ENCODE measurements at regions not wholly inside any gene's neighbourhood (a gene's known extent, or its start where the extent isn't known, plus 50 kb on each side); places are given as distances from the start of the nearest gene placed in this dataset.

GRCh38 chr22:27207266-27207665 is 549.9 kb downstream of the MIAT start:
- Histone ChIP-seq H3K27me3 (no peaks in the 10 kb centered on the region), H3K27ac (no peak overlapping the region), H3K36me3 (no peaks in the 10 kb centered on the region), H3K9me3 (no peaks in the 10 kb centered on the region), H3K4me1 (peaks cover 0 to 7% (median 0%) of the 10 kb centered on the region in 4 donors), H3K4me3 (no peak overlapping the region)
- TF ChIP-seq CTCF (IDR thresholded peaks at IDR 0.05) (no peak), POLR2A (IDR thresholded peaks at IDR 0.05) (no peak)
- DNase-seq, result no peak

- no peak overlapping the region for H3K4me3 ChIP-seq
- DNase-seq, result no peak
- TF ChIP-seq CTCF (IDR thresholded peaks at IDR 0.05) (no peak), POLR2A (IDR thresholded peaks at IDR 0.05) (no peak)
- H3K9me3 ChIP-seq, result no peaks in the 10 kb centered on the region
- no peak overlapping the region for H3K27ac ChIP-seq
- H3K4me1 ChIP-seq, result peaks cover 0 to 9% (median 0%) of the 10 kb centered on the region in 4 donors
- H3K27me3 ChIP-seq, result no peaks in the 10 kb centered on the region
- H3K36me3 ChIP-seq, result no peaks in the 10 kb centered on the region
Observed at GRCh38 chr22:27207907-27208306, 550.5 kb downstream of the MIAT start.

GRCh38 chr22:27210111-27210730 is 552.8 kb downstream of the MIAT start:
- Histone ChIP-seq H3K27me3 (no peaks in the 10 kb centered on the region), H3K4me3 (no peak overlapping the region), H3K9me3 (no peaks in the 10 kb centered on the region), H3K4me1 (peaks cover 0 to 12% (median 0%) of the 10 kb centered on the region in 4 donors), H3K27ac (no peak overlapping the region), H3K36me3 (no peaks in the 10 kb centered on the region)
- TF ChIP-seq POLR2A (IDR thresholded peaks at IDR 0.05), result no peak
- TF ChIP-seq CTCF (IDR thresholded peaks at IDR 0.05), result no peak
- no peak for DNase-seq

- Histone ChIP-seq H3K36me3 (no peaks in the 10 kb centered on the region), H3K27ac (peak overlapping the region in 3 of 4 donors; percentile 5 to 74 (median 15)), H3K9me3 (no peaks in the 10 kb centered on the region), H3K4me1 (peaks cover 0 to 12% (median 0%) of the 10 kb centered on the region in 4 donors), H3K4me3 (no peak overlapping the region), H3K27me3 (no peaks in the 10 kb centered on the region)
- DNase-seq, result no peak
- no peak for TF ChIP-seq CTCF (IDR thresholded peaks at IDR 0.05)
- TF ChIP-seq POLR2A (IDR thresholded peaks at IDR 0.05), result no peak
Observed at GRCh38 chr22:27212102-27212501, 554.7 kb downstream of the MIAT start.

GRCh38 chr22:27212617-27213177 is 555.3 kb downstream of the MIAT start:
- TF ChIP-seq POLR2A (IDR thresholded peaks at IDR 0.05) (no peak), CTCF (IDR thresholded peaks at IDR 0.05) (no peak)
- Histone ChIP-seq H3K36me3 (no peaks in the 10 kb centered on the region), H3K4me1 (peaks cover 0 to 12% (median 0%) of the 10 kb centered on the region in 4 donors), H3K27ac (peak overlapping the region in 3 of 4 donors; percentile 5 to 76 (median 74)), H3K27me3 (no peaks in the 10 kb centered on the region), H3K9me3 (no peaks in the 10 kb centered on the region), H3K4me3 (no peak overlapping the region)
- DNase-seq, result peak in 2 of 3 donors; percentile 18 to 84

Data from Peyer's patch (tissue), 4 donors.